SK-N-SH (cell line): ENCODE measurements at regions not wholly inside any gene's neighbourhood (a gene's known extent, or its start where the extent isn't known, plus 50 kb on each side); places are given as distances from the start of the nearest gene placed in this dataset.
"Not testable (repeated sequence)": the region's sequence is repeated elsewhere in the genome, so short reads cannot be mapped to it uniquely, and the experiment has no call there.

Source experiments
- CTCF ChIA-PET: fragments of 300-600, 350-600 bp; formaldehyde crosslinking; extraction: SDS; loops from one replicate; lab custom pipeline; 2021; lab: Yijun Ruan, JAX
- POLR2A ChIA-PET: fragments of 350-600 bp; sonication (Branson Sonifier 250); formaldehyde crosslinking; extraction: SDS; loops from one replicate; lab custom pipeline; 2020; ENCODE audit warnings: antibody characterized with exemption, inconsistent platforms; lab: Yijun Ruan, JAX
- DNase-seq: peaks from one replicate; pipeline ENCODE4 v3.0.0; 2012
- H2AFZ ChIP-seq: fragments of 200-600 bp; sonication (generic); 2 replicates; pipeline ENCODE4 v1.8.1; 2016; ENCODE audit warnings: antibody characterized with exemption, mild to moderate bottlenecking, low read depth
- H3F3A ChIP-seq: fragments of 200-600 bp; sonication (generic); replicated peaks from 2 replicates; pipeline ENCODE3; 2016; ENCODE audit warnings: antibody characterized with exemption, mild to moderate bottlenecking; ENCODE audit not compliant: insufficient read depth
- H3K27ac ChIP-seq, 2 experiments: fragments of 200-500 bp in 1 of 2; fragments of 200-600 bp in 1 of 2; sonication (Bioruptor generic) in 1 of 2; sonication (generic), shearing (Covaris generic) in 1 of 2; 2 replicates each; pipeline versions ENCODE4 v1.5.1 to v1.6.1; 2014 to 2016; ENCODE audit warnings: low read depth in 2 of 2, inconsistent platforms in 1 of 2, low read length in 1 of 2, mild to moderate bottlenecking in 1 of 2, mixed read lengths in 1 of 2
- H3K27me3 ChIP-seq: fragments of 200-600 bp; sonication (generic), shearing (Covaris generic); 2 replicates; pipeline ENCODE4 v1.6.1; 2016; ENCODE audit warnings: mixed run types; ENCODE audit not compliant: insufficient read depth
- H3K36me3 ChIP-seq, 2 experiments: fragments of 200-500 bp in 1 of 2; fragments of 200-600 bp in 1 of 2; sonication (Bioruptor generic) in 1 of 2; sonication (generic) in 1 of 2; replicated peaks in 1 of 2; 2 replicates each; pipeline versions ENCODE3 to v1.5.1; 2014 to 2016; ENCODE audit warnings: low read length in 1 of 2, mild to moderate bottlenecking in 1 of 2; ENCODE audit not compliant: insufficient read depth in 2 of 2, control insufficient read depth in 1 of 2
- H3K4me1 ChIP-seq, 2 experiments: fragments of 200-500 bp in 1 of 2; fragments of 200-600 bp in 1 of 2; sonication (Bioruptor generic) in 1 of 2; sonication (generic), shearing (Covaris generic) in 1 of 2; 2 replicates each; pipeline versions ENCODE4 v1.5.1 to v1.6.1; 2014 to 2016; ENCODE audit warnings: low read depth in 1 of 2, low read length in 1 of 2, mixed run types in 1 of 2; ENCODE audit not compliant: insufficient read depth in 2 of 2, control insufficient read depth in 1 of 2
- H3K4me2 ChIP-seq: fragments of 200-600 bp; sonication (generic), shearing (Covaris generic); 2 replicates; pipeline ENCODE4 v1.6.1; 2017; ENCODE audit warnings: mixed run types
- H3K4me3 ChIP-seq, 2 experiments: fragments of 200-500 bp in 1 of 2; fragments of 200-600 bp in 1 of 2; sonication (Bioruptor generic) in 1 of 2; sonication (generic), shearing (Covaris generic) in 1 of 2; 2 replicates each; pipeline versions ENCODE4 v1.5.1 to v1.8.1; 2014 to 2016; ENCODE audit warnings: low read depth in 2 of 2, inconsistent platforms in 1 of 2, low read length in 1 of 2, mild to moderate bottlenecking in 1 of 2, mixed read lengths in 1 of 2, moderate library complexity in 1 of 2
- H3K79me2 ChIP-seq: fragments of 200-600 bp; sonication (generic); 2 replicates; pipeline ENCODE4 v1.8.1; 2017; ENCODE audit warnings: mild to moderate bottlenecking; ENCODE audit not compliant: insufficient read depth
- H3K9ac ChIP-seq: fragments of 200-600 bp; sonication (generic); 2 replicates; pipeline ENCODE4 v1.6.1; 2017; ENCODE audit warnings: mixed run types
- H3K9me2 ChIP-seq: fragments of 200-600 bp; sonication (generic); 2 replicates; pipeline ENCODE4 v1.6.1; 2017; ENCODE audit warnings: mixed run types
- H3K9me3 ChIP-seq: fragments of 200-600 bp; sonication (generic); 2 replicates; pipeline ENCODE4 v1.6.1; 2017; ENCODE audit warnings: mixed run types, mild to moderate bottlenecking, moderate library complexity
- H4K20me1 ChIP-seq: fragments of 200-600 bp; sonication (generic); 2 replicates; pipeline ENCODE4 v1.6.1; 2017; ENCODE audit warnings: mild to moderate bottlenecking, mixed run types; ENCODE audit not compliant: insufficient read depth
- CTCF ChIP-seq: fragments of 200-600 bp; sonication (generic); IDR thresholded peaks from 2 replicates; pipeline ENCODE4 v1.6.1; 2017; ENCODE audit warnings: antibody characterized with exemption, mild to moderate bottlenecking, moderate library complexity
- FOSL2 ChIP-seq: IDR thresholded peaks from 2 replicates; pipeline ENCODE4 v1.4.0; 2012; ENCODE audit warnings: low read depth, mild to moderate bottlenecking, moderate library complexity, borderline replicate concordance
- POLR2AphosphoS5 ChIP-seq: IDR thresholded peaks from 2 replicates; pipeline ENCODE4 v1.6.1; 2012; ENCODE audit warnings: low read depth, low read length
- RAD21 ChIP-seq: IDR thresholded peaks from 2 replicates; pipeline ENCODE4 v1.6.1; 2012; ENCODE audit warnings: mild to moderate bottlenecking, low read length
- RCOR1 ChIP-seq: fragments of 150-350 bp; IDR thresholded peaks from 2 replicates; pipeline ENCODE4 v1.6.1; 2017; ENCODE audit warnings: antibody characterized with exemption, low read length
- REST ChIP-seq: IDR thresholded peaks from 2 replicates; pipeline ENCODE4 v1.6.1; 2012; ENCODE audit warnings: mild to moderate bottlenecking, low read depth, low read length, moderate library complexity
- SIN3A ChIP-seq: IDR thresholded peaks from 2 replicates; pipeline ENCODE4 v1.6.1; 2012; ENCODE audit warnings: low read depth, mild to moderate bottlenecking, low read length, moderate library complexity, borderline replicate concordance
- WGBS: methylation state at CpG from one replicate; pipeline ENCODE4 v1.1.6; 2017; ENCODE audit warnings: low lambda C conversion rate; 5-methylcytosine and 5-hydroxymethylcytosine counted together
- TF ChIP-seq, protein P1 (sequence below): IDR thresholded peaks from 2 replicates; pipeline ENCODE4 v1.4.0; 2012; ENCODE audit warnings: low read depth
- TF ChIP-seq, protein P2 (sequence below): IDR thresholded peaks from 2 replicates; pipeline ENCODE4 v1.4.0; 2012; ENCODE audit warnings: low read depth, borderline replicate concordance

GRCh38 chr10:127649642-127650041 is 87.3 kb upstream of the FOXI2 start:
- no peaks in the 10 kb centered on the region for H3K27me3 ChIP-seq
- no peak overlapping the region for H3K4me2 ChIP-seq
- H3K79me2 ChIP-seq = no peaks in the 10 kb centered on the region
- no peaks in the 10 kb centered on the region for H3K36me3 ChIP-seq
- POLR2A ChIA-PET = no interaction called here
- no peak overlapping the region for H3K9ac ChIP-seq
- H2AFZ ChIP-seq = no peak overlapping the region
- no peak overlapping the region for H3K4me3 ChIP-seq
- no peaks in the 10 kb centered on the region for H3K9me3 ChIP-seq
- H4K20me1 ChIP-seq = no peaks in the 10 kb centered on the region
- H3K27ac ChIP-seq = no peak overlapping the region
- TF ChIP-seq RAD21 (peak; percentile 29; the same call in 1 of the 2 replicates), FOSL2 (no peak), CTCF (peak; percentile 17; the same call in 1 of the 2 replicates)
- H3K9me2 ChIP-seq = no peaks in the 10 kb centered on the region
- DNase-seq = peak; percentile 1
- H3K4me1 ChIP-seq = no peaks in the 10 kb centered on the region
- 29% methylated on average over 4 of the region's 6 CpGs for WGBS
- CTCF ChIA-PET = interaction anchor here (0.7 to 1.7 kb wide), 3 partner anchors 8 to 204 kb away, joined by 4 to 5 read pairs (median 4); no protein-coding TSS in a partner anchor
- H3F3A ChIP-seq = no peaks in the 10 kb centered on the region

DNA sequence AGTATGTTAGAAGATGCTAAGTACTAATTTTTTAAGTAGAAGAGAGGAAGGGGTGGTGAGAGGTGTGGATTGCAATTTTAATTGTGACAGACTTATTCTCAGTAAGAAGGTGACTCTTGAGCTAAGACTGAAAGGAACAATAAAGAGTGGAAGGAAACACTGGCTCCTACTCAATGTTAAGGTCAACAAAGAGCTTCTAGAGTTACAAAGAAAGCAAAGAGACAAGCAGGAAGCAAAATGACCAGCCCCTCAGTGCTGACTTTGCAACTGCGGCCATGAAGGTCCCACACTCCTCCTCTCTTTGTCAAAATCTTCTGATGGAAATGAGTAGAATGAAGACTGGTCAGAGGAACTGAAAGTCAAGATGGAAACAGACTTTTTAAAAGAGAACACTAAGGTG is 79.9 kb upstream of the FOXI2 start:
- no peaks in the 10 kb centered on the region for H3K4me1 ChIP-seq
- H3K9me3 ChIP-seq = no peaks in the 10 kb centered on the region; the same call in 1 of the 2 replicates
- H3K36me3 ChIP-seq = no peaks in the 10 kb centered on the region
- 0% methylated on average over 1 of the region's 1 CpG for WGBS
- TF ChIP-seq SIN3A (no peak), FOSL2 (no peak), POLR2AphosphoS5 (no peak), REST (no peak), RCOR1 (no peak)
- TF ChIP-seq, protein P1, sequence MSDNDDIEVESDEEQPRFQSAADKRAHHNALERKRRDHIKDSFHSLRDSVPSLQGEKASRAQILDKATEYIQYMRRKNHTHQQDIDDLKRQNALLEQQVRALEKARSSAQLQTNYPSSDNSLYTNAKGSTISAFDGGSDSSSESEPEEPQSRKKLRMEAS = no peak
- TF ChIP-seq, protein P2, sequence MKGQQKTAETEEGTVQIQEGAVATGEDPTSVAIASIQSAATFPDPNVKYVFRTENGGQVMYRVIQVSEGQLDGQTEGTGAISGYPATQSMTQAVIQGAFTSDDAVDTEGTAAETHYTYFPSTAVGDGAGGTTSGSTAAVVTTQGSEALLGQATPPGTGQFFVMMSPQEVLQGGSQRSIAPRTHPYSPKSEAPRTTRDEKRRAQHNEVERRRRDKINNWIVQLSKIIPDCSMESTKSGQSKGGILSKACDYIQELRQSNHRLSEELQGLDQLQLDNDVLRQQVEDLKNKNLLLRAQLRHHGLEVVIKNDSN = no peak
- CTCF ChIA-PET = interaction anchor here (0.8 to 1.8 kb wide), 3 partner anchors 8 to 36 kb away, joined by 3 to 4 read pairs (median 4); no protein-coding TSS in a partner anchor
- H3K79me2 ChIP-seq = no peaks in the 10 kb centered on the region
- POLR2A ChIA-PET = no interaction called here
- no peak overlapping the region for H3K9ac ChIP-seq
- no peak overlapping the region for H3K4me3 ChIP-seq
- no peaks in the 10 kb centered on the region for H3F3A ChIP-seq
- H3K9me2 ChIP-seq = no peaks in the 10 kb centered on the region
- H3K4me2 ChIP-seq = no peak overlapping the region
- H2AFZ ChIP-seq = no peak overlapping the region
- H3K27ac ChIP-seq = no peak overlapping the region
- H4K20me1 ChIP-seq = no peaks in the 10 kb centered on the region
- no peak for DNase-seq
- no peaks in the 10 kb centered on the region for H3K27me3 ChIP-seq

- H3K9me3 ChIP-seq, H3K4me1 ChIP-seq, H3K9ac ChIP-seq, DNase-seq, H3F3A ChIP-seq, H3K79me2 ChIP-seq, H2AFZ ChIP-seq, H3K4me3 ChIP-seq, H3K9me2 ChIP-seq, H3K27me3 ChIP-seq, H3K36me3 ChIP-seq, POLR2A ChIA-PET, H3K27ac ChIP-seq, H4K20me1 ChIP-seq, H3K4me2 ChIP-seq: not testable (repeated sequence)
- WGBS = 5% methylated on average over 3 of the region's 3 CpGs
- CTCF ChIA-PET = interaction anchor here (0.9 to 1.9 kb wide), 3 partner anchors 10 to 178 kb away, joined by 3 to 7 read pairs (median 3); no protein-coding TSS in a partner anchor
Measured at GRCh38 chr10:127676430-127676829, 60.6 kb upstream of the FOXI2 start.
